HEK293 (cell line): ENCODE measurements at regions not wholly inside any gene's neighbourhood (a gene's known extent, or its start where the extent isn't known, plus 50 kb on each side); places are given as distances from the start of the nearest gene placed in this dataset.

Experiments
- CTCF ChIA-PET: fragments of 350-600 bp; formaldehyde crosslinking; extraction: SDS; loops from one replicate; lab custom pipeline; 2021; ENCODE audit warnings: antibody characterized with exemption; lab: Yijun Ruan, JAX
- POLR2A ChIA-PET: fragments of 300-600 bp; formaldehyde crosslinking; extraction: SDS; loops from one replicate; lab custom pipeline; 2020; ENCODE audit warnings: antibody characterized with exemption, inconsistent platforms; lab: Yijun Ruan, JAX
- H3K27ac ChIP-seq: fragments of 200-500 bp; sonication (Bioruptor generic); 2 replicates; pipeline ENCODE4 v1.5.1; 2014; ENCODE audit warnings: low read depth, low read length, control low read depth, inconsistent platforms; ENCODE audit errors: extremely low read depth
- H3K36me3 ChIP-seq, 2 experiments: fragments of 200-500 bp in 1 of 2; sonication (Bioruptor generic) in 1 of 2; 1 replicate in 1 of 2; 2 replicates in 1 of 2; pipeline ENCODE4 v1.5.1; 2014 to 2017; ENCODE audit warnings: inconsistent platforms in 2 of 2, low read length in 2 of 2; ENCODE audit not compliant: control insufficient read depth in 2 of 2, insufficient read depth in 1 of 2
- H3K4me1 ChIP-seq: fragments of 200-500 bp; sonication (Bioruptor generic); 2 replicates; pipeline ENCODE4 v1.5.1; 2014; ENCODE audit warnings: mild to moderate bottlenecking, low read length, inconsistent platforms; ENCODE audit not compliant: control insufficient read depth, insufficient read depth
- H3K4me3 ChIP-seq: 2 replicates; pipeline ENCODE4 v1.5.1; 2011; ENCODE audit warnings: low read depth, mild to moderate bottlenecking, control low read depth, low read length, moderate library complexity
- H3K9me3 ChIP-seq: fragments of 200-500 bp; sonication (Bioruptor generic); 2 replicates; pipeline ENCODE4 v1.5.1; 2014; ENCODE audit warnings: low read depth, low read length, inconsistent platforms; ENCODE audit not compliant: control insufficient read depth, insufficient read depth
- KLF16 ChIP-seq: fragments of 450-650 bp; formaldehyde crosslinking; IDR thresholded peaks from 2 replicates; pipeline ENCODE4 v1.5.1; 2017; ENCODE audit warnings: missing biosample characterization, missing genetic modification characterization
- SALL2 ChIP-seq: fragments of 450-650 bp; formaldehyde crosslinking; IDR thresholded peaks from 2 replicates; pipeline ENCODE4 v1.5.0; 2017; ENCODE audit warnings: missing biosample characterization, mild to moderate bottlenecking, missing genetic modification characterization, borderline replicate concordance
- SP7 ChIP-seq: fragments of 450-650 bp; formaldehyde crosslinking; IDR thresholded peaks from 2 replicates; pipeline ENCODE4 v1.5.1; 2016; ENCODE audit warnings: missing biosample characterization, missing genetic modification characterization
- ZBTB1 ChIP-seq: fragments of 450-650 bp; formaldehyde crosslinking; IDR thresholded peaks from 2 replicates; pipeline ENCODE4 v1.5.1; 2016; ENCODE audit warnings: missing biosample characterization, missing genetic modification characterization
- ZBTB21 ChIP-seq: fragments of 450-650 bp; formaldehyde crosslinking; IDR thresholded peaks from 2 replicates; pipeline ENCODE4 v1.5.1; 2017; ENCODE audit warnings: missing biosample characterization, missing genetic modification characterization
- ZBTB49 ChIP-seq: fragments of 450-650 bp; formaldehyde crosslinking; IDR thresholded peaks from 2 replicates; pipeline ENCODE4 v1.5.1; 2016; ENCODE audit warnings: missing biosample characterization, missing genetic modification characterization, low read depth
- ZBTB7A ChIP-seq: fragments of 450-650 bp; formaldehyde crosslinking; IDR thresholded peaks from 2 replicates; pipeline ENCODE4 v1.5.1; 2016; ENCODE audit warnings: low read depth, missing biosample characterization, missing genetic modification characterization
- ZNF10 ChIP-seq: fragments of 450-650 bp; formaldehyde crosslinking; IDR thresholded peaks from 2 replicates; pipeline ENCODE4 v1.5.1; 2017; ENCODE audit warnings: missing biosample characterization, missing genetic modification characterization
- ZNF140 ChIP-seq: fragments of 450-650 bp; formaldehyde crosslinking; IDR thresholded peaks from 2 replicates; pipeline ENCODE4 v1.5.1; 2016; ENCODE audit warnings: missing biosample characterization, missing genetic modification characterization
- ZNF223 ChIP-seq: fragments of 450-650 bp; formaldehyde crosslinking; IDR thresholded peaks from 2 replicates; pipeline ENCODE4 v1.5.1; 2016; ENCODE audit warnings: missing biosample characterization, missing genetic modification characterization
- ZNF518A ChIP-seq: fragments of 450-650 bp; formaldehyde crosslinking; conservative IDR thresholded peaks from 2 replicates; pipeline ENCODE4 v1.5.1; 2016; ENCODE audit warnings: low read depth, missing biosample characterization, missing genetic modification characterization
- ZNF621 ChIP-seq: fragments of 450-650 bp; formaldehyde crosslinking; IDR thresholded peaks from 2 replicates; pipeline ENCODE4 v1.5.1; 2017; ENCODE audit warnings: missing biosample characterization, missing genetic modification characterization
- ZNF76 ChIP-seq: fragments of 450-650 bp; formaldehyde crosslinking; IDR thresholded peaks from 2 replicates; pipeline ENCODE4; 2016; ENCODE audit warnings: low read depth, missing biosample characterization, missing genetic modification characterization, borderline replicate concordance
- ZSCAN16 ChIP-seq: fragments of 450-650 bp; formaldehyde crosslinking; IDR thresholded peaks from 2 replicates; pipeline ENCODE4 v1.5.1; 2016; ENCODE audit warnings: missing biosample characterization, missing genetic modification characterization
- TF ChIP-seq, protein P1 (sequence below): fragments of 450-650 bp; formaldehyde crosslinking; IDR thresholded peaks from 2 replicates; pipeline ENCODE4 v1.5.0; 2017; ENCODE audit warnings: missing biosample characterization, missing genetic modification characterization, borderline replicate concordance
- TF ChIP-seq, protein P2 (sequence below): fragments of 450-650 bp; formaldehyde crosslinking; IDR thresholded peaks from 2 replicates; pipeline ENCODE4 v1.5.1; 2017; ENCODE audit warnings: missing biosample characterization, missing genetic modification characterization

- no peak for TF ChIP-seq SALL2
- TF ChIP-seq ZBTB1 = no peak
- TF ChIP-seq, all 188 proteins: peak for 0
These were observed 253.1 kb downstream of the OLFM4 start (continued) for GRCh38 chr13:53281677-53282076.

- no peaks in the 10 kb centered on the region for H3K4me1 ChIP-seq
- H3K4me3 ChIP-seq = no peak overlapping the region
- H3K9me3 ChIP-seq = no peaks in the 10 kb centered on the region
- H3K36me3 ChIP-seq = no peaks in the 10 kb centered on the region
- TF ChIP-seq, protein P1, sequence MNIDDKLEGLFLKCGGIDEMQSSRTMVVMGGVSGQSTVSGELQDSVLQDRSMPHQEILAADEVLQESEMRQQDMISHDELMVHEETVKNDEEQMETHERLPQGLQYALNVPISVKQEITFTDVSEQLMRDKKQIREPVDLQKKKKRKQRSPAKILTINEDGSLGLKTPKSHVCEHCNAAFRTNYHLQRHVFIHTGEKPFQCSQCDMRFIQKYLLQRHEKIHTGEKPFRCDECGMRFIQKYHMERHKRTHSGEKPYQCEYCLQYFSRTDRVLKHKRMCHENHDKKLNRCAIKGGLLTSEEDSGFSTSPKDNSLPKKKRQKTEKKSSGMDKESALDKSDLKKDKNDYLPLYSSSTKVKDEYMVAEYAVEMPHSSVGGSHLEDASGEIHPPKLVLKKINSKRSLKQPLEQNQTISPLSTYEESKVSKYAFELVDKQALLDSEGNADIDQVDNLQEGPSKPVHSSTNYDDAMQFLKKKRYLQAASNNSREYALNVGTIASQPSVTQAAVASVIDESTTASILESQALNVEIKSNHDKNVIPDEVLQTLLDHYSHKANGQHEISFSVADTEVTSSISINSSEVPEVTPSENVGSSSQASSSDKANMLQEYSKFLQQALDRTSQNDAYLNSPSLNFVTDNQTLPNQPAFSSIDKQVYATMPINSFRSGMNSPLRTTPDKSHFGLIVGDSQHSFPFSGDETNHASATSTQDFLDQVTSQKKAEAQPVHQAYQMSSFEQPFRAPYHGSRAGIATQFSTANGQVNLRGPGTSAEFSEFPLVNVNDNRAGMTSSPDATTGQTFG = no peak
- no peak for TF ChIP-seq ZNF10 (tag by site-specific recombination)
- no peak for TF ChIP-seq ZBTB1
- no peak for TF ChIP-seq ZSCAN16
- no peak for TF ChIP-seq ZNF140 (tag by site-specific recombination)
- TF ChIP-seq ZBTB7A (tag by site-specific recombination) = no peak
- TF ChIP-seq, protein P2, sequence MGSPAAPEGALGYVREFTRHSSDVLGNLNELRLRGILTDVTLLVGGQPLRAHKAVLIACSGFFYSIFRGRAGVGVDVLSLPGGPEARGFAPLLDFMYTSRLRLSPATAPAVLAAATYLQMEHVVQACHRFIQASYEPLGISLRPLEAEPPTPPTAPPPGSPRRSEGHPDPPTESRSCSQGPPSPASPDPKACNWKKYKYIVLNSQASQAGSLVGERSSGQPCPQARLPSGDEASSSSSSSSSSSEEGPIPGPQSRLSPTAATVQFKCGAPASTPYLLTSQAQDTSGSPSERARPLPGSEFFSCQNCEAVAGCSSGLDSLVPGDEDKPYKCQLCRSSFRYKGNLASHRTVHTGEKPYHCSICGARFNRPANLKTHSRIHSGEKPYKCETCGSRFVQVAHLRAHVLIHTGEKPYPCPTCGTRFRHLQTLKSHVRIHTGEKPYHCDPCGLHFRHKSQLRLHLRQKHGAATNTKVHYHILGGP (tag by site-specific recombination) = no peak
- TF ChIP-seq ZNF223 (tag by site-specific recombination) = no peak
- no peak for TF ChIP-seq ZBTB49
- TF ChIP-seq ZNF621 (tag by site-specific recombination) = no peak
- TF ChIP-seq SP7 (tag by site-specific recombination) = no peak
- TF ChIP-seq ZNF76 (tag by site-specific recombination) = no peak
- no peak for TF ChIP-seq KLF16 (tag by site-specific recombination)
- no peak for TF ChIP-seq ZBTB21 (tag by site-specific recombination)
- no peak for TF ChIP-seq ZNF518A (tag by site-specific recombination)
- H3K27ac ChIP-seq = no peak overlapping the region
- ChIA-PET CTCF (interaction anchor here (0.6 kb wide), 2 partner anchors 85 to 502 kb away, joined by 3 read pairs; no protein-coding TSS in a partner anchor), POLR2A (no interaction called here)
These were observed 257.4 kb downstream of the OLFM4 start for GRCh38 chr13:53285896-53286430.
